K562 (cell line): ENCODE measurements at regions not wholly inside any gene's neighbourhood (a gene's known extent, or its start where the extent isn't known, plus 50 kb on each side); places are given as distances from the start of the nearest gene placed in this dataset.
A peak's percentile ranks its signal among the peaks of the same experiment; 100 is the strongest.

Experiments
- ATAC-seq: fragments of 200-7000 bp; cut with Tn5 transposase; 3 replicates; pipeline ENCODE4 v1.9.1; 2020; ENCODE audit warnings: moderate library complexity
- BruUV-seq: library from RNA; stranded (reverse); fragments of 400-500 nt; replicated peaks from 2 replicates; lab custom pipeline; 2021; lab: Mats Ljungman, UMichigan
- CTCF ChIA-PET: fragments of 300-600 bp; formaldehyde crosslinking; extraction: SDS; loops from one replicate; lab custom pipeline; 2021; ENCODE audit warnings: low intra/inter-chr PET ratio; lab: Yijun Ruan, JAX
- POLR2A ChIA-PET: fragments of 300-600, 350-650 bp; sonication (Branson Sonifier 250); formaldehyde crosslinking; extraction: SDS; loops from one replicate; lab custom pipeline; 2021; ENCODE audit warnings: antibody characterized with exemption, inconsistent platforms; lab: Yijun Ruan, JAX
- DNase-seq, 4 experiments: peaks; one replicate each; pipeline versions ENCODE4 v3.0.0 to v3.0.0-alpha.2; 2011 to 2018; ENCODE audit warnings: low spot score in 3 of 4, mixed read lengths in 3 of 4; ENCODE audit errors: extremely low read depth in 1 of 4
- FAIRE-seq: peaks from 2 replicates; lab custom pipeline; 2011; peaks lifted over from hg19 to GRCh38; lab: Jason Lieb, UNC
- H2AFZ ChIP-seq: 2 replicates; pipeline ENCODE4 v1.6.0; 2011; ENCODE audit warnings: low read depth, low read length, control low read depth, inconsistent platforms
- H3K27ac ChIP-seq: fragments of 200-600 bp; 3 replicates; pipeline ENCODE4 v1.8.0; 2011; ENCODE audit warnings: low read depth, mild to moderate bottlenecking, control low read depth, inconsistent platforms, low read length, moderate library complexity, mixed read lengths; ENCODE audit errors: extremely low read depth
- H3K27me3 ChIP-seq, 2 experiments: fragments of 300-600 bp in 1 of 2; 2 replicates in 1 of 2; 3 replicates in 1 of 2; pipeline versions ENCODE4 v1.6.0 to v1.8.0; 2011; ENCODE audit warnings: inconsistent platforms in 2 of 2, low read length in 2 of 2, mild to moderate bottlenecking in 1 of 2, mixed read lengths in 1 of 2, moderate library complexity in 1 of 2; ENCODE audit not compliant: control insufficient read depth in 2 of 2, insufficient read depth in 2 of 2
- H3K36me3 ChIP-seq: fragments of 300-600 bp; 3 replicates; pipeline ENCODE4 v1.8.0; 2011; ENCODE audit warnings: mild to moderate bottlenecking, low read length, inconsistent platforms; ENCODE audit not compliant: control insufficient read depth, insufficient read depth
- H3K4me1 ChIP-seq, 2 experiments: fragments of 200-600 bp in 1 of 2; replicated peaks in 1 of 2; 2 replicates in 1 of 2; 3 replicates in 1 of 2; pipeline versions ENCODE4 v1.5.1 to v1.8.0; 2011; ENCODE audit warnings: inconsistent platforms in 2 of 2, low read length in 2 of 2, mild to moderate bottlenecking in 1 of 2, mixed read lengths in 1 of 2, moderate library complexity in 1 of 2; ENCODE audit not compliant: control insufficient read depth in 2 of 2, insufficient read depth in 2 of 2
- H3K4me2 ChIP-seq: 2 replicates; pipeline ENCODE4 v1.6.1; 2011; ENCODE audit warnings: low read length, control low read depth, inconsistent platforms, mixed read lengths; ENCODE audit not compliant: insufficient read depth
- H3K4me3 ChIP-seq: fragments of 200-600 bp; sonication (generic), shearing (Covaris generic); 2 replicates; pipeline ENCODE4 v1.5.1; 2016; ENCODE audit warnings: control low read depth, inconsistent platforms
- H3K79me2 ChIP-seq: fragments of 200-600 bp; 3 replicates; pipeline ENCODE4 v1.8.0; 2011; ENCODE audit warnings: low read length, inconsistent platforms; ENCODE audit not compliant: control insufficient read depth, insufficient read depth
- H3K9ac ChIP-seq, 2 experiments: 2 replicates each; pipeline versions ENCODE4 v1.6.0 to v1.6.1; 2011; ENCODE audit warnings: low read depth in 2 of 2, low read length in 2 of 2, control low read depth in 1 of 2, inconsistent platforms in 1 of 2, mild to moderate bottlenecking in 1 of 2, mixed read lengths in 1 of 2; ENCODE audit not compliant: insufficient read depth in 1 of 2
- H3K9me1 ChIP-seq: one replicate; pipeline ENCODE4 v1.6.0; 2011; ENCODE audit warnings: inconsistent platforms, mild to moderate bottlenecking, low read length, moderate library complexity; ENCODE audit not compliant: control insufficient read depth, insufficient read depth
- H3K9me3 ChIP-seq: replicated peaks from 2 replicates; pipeline ENCODE4 v1.5.1; 2011; ENCODE audit warnings: low read depth, low read length, inconsistent platforms; ENCODE audit not compliant: control insufficient read depth, insufficient read depth
- H4K20me1 ChIP-seq: replicated peaks from 2 replicates; pipeline ENCODE4 v1.6.1; 2011; ENCODE audit warnings: low read length, inconsistent platforms, mixed read lengths; ENCODE audit not compliant: control insufficient read depth, insufficient read depth
- CBFA2T2 ChIP-seq: fragments of 450-650 bp; conservative IDR thresholded peaks from 2 replicates; pipeline ENCODE4 v1.6.1; 2017; ENCODE audit warnings: mild to moderate bottlenecking
- HCFC1 ChIP-seq: IDR thresholded peaks from 2 replicates; pipeline ENCODE4 v1.6.1; 2012; ENCODE audit warnings: low read depth, low read length, improper control_type of control experiment
- MAZ ChIP-seq, 2 experiments: fragments of 450-650 bp in 1 of 2; sonication (generic) in 1 of 2; formaldehyde crosslinking; IDR thresholded peaks in 1 of 2; conservative IDR thresholded peaks in 1 of 2; 2 replicates each; pipeline versions ENCODE4 v1.4.0 to v1.5.0; 2020; ENCODE audit warnings: mild to moderate bottlenecking in 1 of 2, missing genetic modification reagents in 1 of 2
- PURB ChIP-seq: sonication (generic); formaldehyde crosslinking; IDR thresholded peaks from 2 replicates; pipeline ENCODE4 v1.9.0; 2021; ENCODE audit warnings: low read depth, mild to moderate bottlenecking, missing genetic modification reagents
- RAD51 ChIP-seq: fragments of 450-650 bp; IDR thresholded peaks from 2 replicates; pipeline ENCODE4 v1.7.1; 2016; ENCODE audit warnings: low read depth, mild to moderate bottlenecking, borderline replicate concordance
- SIX5 ChIP-seq, 2 experiments: IDR thresholded peaks; 2 replicates each; pipeline ENCODE4 v1.6.1; 2011; ENCODE audit warnings: low read length in 2 of 2, borderline replicate concordance in 1 of 2, low read depth in 1 of 2, mild to moderate bottlenecking in 1 of 2, moderate library complexity in 1 of 2; ENCODE audit not compliant: insufficient read depth in 1 of 2
- TFE3 ChIP-seq: fragments of 450-650 bp; formaldehyde crosslinking; IDR thresholded peaks from 2 replicates; pipeline ENCODE4 v1.4.0; 2020; ENCODE audit warnings: mild to moderate bottlenecking, mixed read lengths
- USF2 ChIP-seq: sonication (generic); formaldehyde crosslinking; IDR thresholded peaks from 2 replicates; pipeline ENCODE4 v1.5.0; 2020; ENCODE audit warnings: missing genetic modification reagents
- ZNF143 ChIP-seq: sonication (generic); formaldehyde crosslinking; IDR thresholded peaks from 2 replicates; pipeline ENCODE4 v1.9.0; 2022; ENCODE audit warnings: mild to moderate bottlenecking, missing genetic modification reagents
- ZNF384 ChIP-seq: IDR thresholded peaks from 2 replicates; pipeline ENCODE4 v1.6.1; 2012; ENCODE audit warnings: low read depth, low read length, improper control_type of control experiment
- WGBS: fragments of 100-300 bp; shearing (Covaris generic); methylation state at CpG from one replicate; pipeline ENCODE4 v1.1.6; 2016; ENCODE audit warnings: low coverage, mixed read lengths; ENCODE audit not compliant: insufficient coverage; ENCODE audit errors: missing lambda C conversion rate; 5-methylcytosine and 5-hydroxymethylcytosine counted together
- in situ Hi-C: fragments of 300-500 bp; cut with MboI; formaldehyde crosslinking; loops from 4 replicates; pipeline ENCODE4 v1.15.0; 2018; ENCODE audit warnings: inconsistent platforms, mixed read lengths
- intact Hi-C: fragments of 100-400 bp; cut with micrococcal nuclease; formaldehyde crosslinking; loops from 2 replicates; pipeline ENCODE4 v1.14.2; 2022

GRCh38 chr9:108241384-108242073 lies 614.3 kb downstream of the ACTL7B start:
- H3K4me1 ChIP-seq: no peaks in the 10 kb centered on the region
- no peaks in the 10 kb centered on the region for H3K9me1 ChIP-seq
- POLR2A ChIA-PET: no interaction called here
- H3K79me2 ChIP-seq: no peaks in the 10 kb centered on the region
- TF ChIP-seq ZNF143 (CRISPR knock-in tag) (peak; percentile 38; the same call in 1 of the 2 replicates), RAD51 (peak; percentile 66; the same call in 1 of the 2 replicates), MAZ (CRISPR knock-in tag; conservative IDR thresholded peaks at IDR 0.05 in 1 of 2, IDR thresholded peaks at IDR 0.05 in 1 of 2) (no peak), SIX5 (IDR thresholded peaks at IDR 0.05; ENCODE audit: borderline replicate concordance in 1 of 2, insufficient read depth in 1 of 2, low read depth in 1 of 2, low read length in 2 of 2) (peak in 1 of 2 experiments; percentile 25; a peak in 1 of 4 replicates), TFE3 (CRISPR knock-in tag) (peak; percentile 58), PURB (CRISPR knock-in tag) (no peak), USF2 (CRISPR knock-in tag) (peak; percentile 60), ZNF384 (peak; percentile 38; the same call in 1 of the 2 replicates), CBFA2T2 (0 out of 2 replicates have a peak, but pooled peaks have one; percentile 8), HCFC1 (peak; percentile 65)
- H3K4me2 ChIP-seq: no peak overlapping the region
- intact Hi-C loops: no loop called here
- H2AFZ ChIP-seq: no peak overlapping the region
- H3K9ac ChIP-seq: no peak overlapping the region
- WGBS: 0% methylated on average over 1 of the region's 1 CpG
- in situ Hi-C loops: no loop called here
- no TSS peak for BruUV-seq
- no peaks in the 10 kb centered on the region for H3K9me3 ChIP-seq
- no peaks in the 10 kb centered on the region; a peak in 1 of 5 replicates for H3K27me3 ChIP-seq
- no peak overlapping the region for H3K27ac ChIP-seq
- ATAC-seq (no peak), DNase-seq (no peak), FAIRE-seq (no peak)
- CTCF ChIA-PET: no interaction called here
- no peak overlapping the region for H3K4me3 ChIP-seq
- no peaks in the 10 kb centered on the region for H4K20me1 ChIP-seq
- no peaks in the 10 kb centered on the region for H3K36me3 ChIP-seq
